CD4-positive, alpha-beta T cell treated with Interleukin-17A for 1 hour (primary cell): ENCODE measurements at regions not wholly inside any gene's neighbourhood (a gene's known extent, or its start where the extent isn't known, plus 50 kb on each side); places are given as distances from the start of the nearest gene placed in this dataset.

Experiments
- DNase-seq: peaks from one replicate; pipeline ENCODE4 v3.0.0-alpha.2; 2020

- no peak for DNase-seq
Measured at GRCh38 chr5:54601411-54602230, 84.1 kb downstream of the SNX18 start.
